GM21737 (cell line): ENCODE measurements at regions not wholly inside any gene's neighbourhood (a gene's known extent, or its start where the extent isn't known, plus 50 kb on each side); places are given as distances from the start of the nearest gene placed in this dataset.

Source experiments
- ATAC-seq: cut with Tn5 transposase; IDR thresholded peaks from one replicate; pipeline ENCODE4 v1.9.1; 2021; ENCODE audit warnings: mild to moderate bottlenecking, moderate library complexity; ENCODE audit not compliant: unreplicated experiment

- no peak for ATAC-seq
These were observed 68.4 kb upstream of the PTGR2 start for GRCh38 chr14:73783107-73783727.

GRCh38 chr14:73782623-73783022, 68.4 kb upstream of the PNMA1 start:
- ATAC-seq, result no peak

GRCh38 chr14:73780896-73781295, 66.7 kb upstream of the PNMA1 start:
- no peak for ATAC-seq

- no peak for ATAC-seq
These were observed 66.2 kb upstream of the PNMA1 start for GRCh38 chr14:73780391-73780790.

- ATAC-seq, result no peak
These were observed 64.6 kb upstream of the PNMA1 start for GRCh38 chr14:73778736-73779135.

- ATAC-seq, result no peak
These were observed 63.2 kb upstream of the PNMA1 start for GRCh38 chr14:73777420-73777819.

GRCh38 chr14:73776194-73776537, 62.0 kb upstream of the PNMA1 start:
- ATAC-seq, result no peak

GRCh38 chr14:73775339-73776193, 61.4 kb upstream of the PNMA1 start:
- ATAC-seq, result no peak

GRCh38 chr14:73774671-73775070, 60.5 kb upstream of the PNMA1 start:
- no peak for ATAC-seq

- ATAC-seq, result no peak
These were observed 60.0 kb upstream of the PNMA1 start for GRCh38 chr14:73774241-73774570.

- ATAC-seq, result no peak
These were observed 59.5 kb upstream of the PNMA1 start for GRCh38 chr14:73773441-73774240.

- peak; percentile 46 for ATAC-seq
These were observed 57.9 kb upstream of the PNMA1 start for GRCh38 chr14:73771848-73772638.

- ATAC-seq, result peak; percentile 17
These were observed 57.0 kb upstream of the PNMA1 start for GRCh38 chr14:73770977-73771847.

- ATAC-seq, result no peak
These were observed 53.9 kb upstream of the PNMA1 start for GRCh38 chr14:73768107-73768506.

- no peak for ATAC-seq
These were observed 50.5 kb upstream of the PNMA1 start for GRCh38 chr14:73764406-73765280.
